D721Med (cell line): ENCODE measurements at regions not wholly inside any gene's neighbourhood (a gene's known extent, or its start where the extent isn't known, plus 50 kb on each side); places are given as distances from the start of the nearest gene placed in this dataset.

Experiments
- DNase-seq: peaks from one replicate; pipeline ENCODE4 v3.0.0; 2011; ENCODE audit warnings: low spot score; ENCODE audit not compliant: insufficient read length
- FAIRE-seq: peaks from 2 replicates; lab custom pipeline; 2011; peaks lifted over from hg19 to GRCh38; lab: Jason Lieb, UNC
- CTCF ChIP-seq: IDR thresholded peaks from 2 replicates; pipeline ENCODE4 v1.5.1; 2012; ENCODE audit warnings: mild to moderate bottlenecking, control low read depth; ENCODE audit not compliant: insufficient read depth; ENCODE audit errors: missing control alignments

GRCh38 chr15:93986400-93986984 is 244.9 kb upstream of the MCTP2 start:
- no peak for FAIRE-seq

GRCh38 chr15:93985925-93986324 is 245.4 kb upstream of the MCTP2 start:
- no peak for DNase-seq
- no peak for FAIRE-seq
- no peak for TF ChIP-seq CTCF

More at GRCh38 chr15:93986400-93986984, 244.9 kb upstream of the MCTP2 start:
- TF ChIP-seq CTCF = no peak
- no peak for DNase-seq

- no peak for TF ChIP-seq CTCF
- no peak for FAIRE-seq
- no peak for DNase-seq
These were observed 246.2 kb upstream of the MCTP2 start for GRCh38 chr15:93985176-93985575.

- FAIRE-seq (no peak), DNase-seq (no peak)
- no peak for TF ChIP-seq CTCF
These were observed 247.8 kb upstream of the MCTP2 start for GRCh38 chr15:93983526-93983925.

GRCh38 chr15:93982226-93982727 is 249.1 kb upstream of the MCTP2 start:
- no peak for TF ChIP-seq CTCF
- FAIRE-seq = no peak
- DNase-seq = no peak

- no peak for DNase-seq
- no peak for TF ChIP-seq CTCF
- no peak for FAIRE-seq
These were observed 249.7 kb upstream of the MCTP2 start for GRCh38 chr15:93981706-93982105.

- DNase-seq = no peak
- no peak for TF ChIP-seq CTCF
- FAIRE-seq = no peak
These were observed 251.0 kb upstream of the MCTP2 start for GRCh38 chr15:93980261-93980911.
